ENCODE measurements at regions not wholly inside any gene's neighbourhood (a gene's known extent, or its start where the extent isn't known, plus 50 kb on each side); places are given as distances from the start of the nearest gene placed in this dataset.

GRCh38 chr15:87245592-87245991, 1010.9 kb downstream of the NTRK3 start:
- TF ChIP-seq CTCF (IDR thresholded peaks at IDR 0.05; ENCODE audit: low read depth, low read length) (no peak), EZH2phosphoT487 (IDR thresholded peaks at IDR 0.05; ENCODE audit: low read depth) (no peak)
